Endothelial cell of umbilical vein (primary cell): ENCODE measurements at regions not wholly inside any gene's neighbourhood (a gene's known extent, or its start where the extent isn't known, plus 50 kb on each side); places are given as distances from the start of the nearest gene placed in this dataset.

Experiments
- BruUV-seq: library from RNA; stranded (reverse); fragments of 400-500 nt; replicated peaks from 2 replicates; lab custom pipeline; 2021; lab: Mats Ljungman, UMichigan
- CTCF ChIA-PET: fragments of 300-600, 350-600 bp; sonication (Branson Sonifier 250); formaldehyde crosslinking; loops from one replicate; lab custom pipeline; 2021; ENCODE audit warnings: antibody characterized with exemption, inconsistent platforms; lab: Charles Lee
- POLR2A ChIA-PET: fragments of 300-600, 350-600 bp; sonication (Branson Sonifier 250); formaldehyde crosslinking; loops from one replicate; lab custom pipeline; 2021; ENCODE audit warnings: antibody characterized with exemption, inconsistent platforms; lab: Charles Lee
- DNase-seq: peaks from one replicate; pipeline ENCODE4 v3.0.0-alpha.2; 2011; ENCODE audit warnings: low read depth, low spot score
- FAIRE-seq: peaks from 2 replicates; lab custom pipeline; 2011; peaks lifted over from hg19 to GRCh38; lab: Jason Lieb, UNC
- H2AFZ ChIP-seq: 2 replicates; pipeline ENCODE4 v1.6.0; 2012; ENCODE audit warnings: low read depth, low read length, control low read depth, inconsistent platforms
- H3K27ac ChIP-seq: 2 replicates; pipeline ENCODE4 v1.5.1; 2011; ENCODE audit warnings: low read depth, mild to moderate bottlenecking, control low read depth, low read length, moderate library complexity; ENCODE audit not compliant: insufficient read depth
- H3K27me3 ChIP-seq, 2 experiments: 2 replicates each; pipeline versions ENCODE4 v1.6.0 to v1.6.1; 2011; ENCODE audit warnings: low read length in 2 of 2, mixed read lengths in 1 of 2; ENCODE audit not compliant: control insufficient read depth in 2 of 2, insufficient read depth in 2 of 2
- H3K36me3 ChIP-seq, 2 experiments: 2 replicates in 1 of 2; 3 replicates in 1 of 2; pipeline ENCODE4 v1.5.1; 2011; ENCODE audit warnings: low read length in 2 of 2, mild to moderate bottlenecking in 1 of 2, moderate library complexity in 1 of 2; ENCODE audit not compliant: control insufficient read depth in 2 of 2, insufficient read depth in 2 of 2; ENCODE audit errors: extremely low read depth in 1 of 2
- H3K4me1 ChIP-seq: 3 replicates; pipeline ENCODE4 v1.5.1; 2011; ENCODE audit warnings: mild to moderate bottlenecking, low read length; ENCODE audit not compliant: control insufficient read depth, insufficient read depth; ENCODE audit errors: extremely low read depth
- H3K4me2 ChIP-seq: 2 replicates; pipeline ENCODE4 v1.6.1; 2011; ENCODE audit warnings: low read length, control low read depth, mixed read lengths; ENCODE audit not compliant: insufficient read depth
- H3K4me3 ChIP-seq, 3 experiments: fragments of 200-600 bp in 1 of 3; sonication (generic), shearing (Covaris generic) in 1 of 3; replicated peaks in 1 of 3; 2 replicates each; pipeline ENCODE4 v1.5.1; 2011 to 2016; ENCODE audit warnings: control low read depth in 3 of 3, low read length in 3 of 3, mild to moderate bottlenecking in 2 of 3, inconsistent platforms in 1 of 3, low read depth in 1 of 3, moderate library complexity in 1 of 3; ENCODE audit not compliant: insufficient read depth in 1 of 3
- H3K79me2 ChIP-seq: 2 replicates; pipeline ENCODE4 v1.6.0; 2012; ENCODE audit warnings: low read length, inconsistent platforms; ENCODE audit not compliant: control insufficient read depth, insufficient read depth
- H3K9ac ChIP-seq: replicated peaks from 2 replicates; pipeline ENCODE3; 2011; ENCODE audit warnings: low read length, control low read depth; ENCODE audit not compliant: insufficient read depth; ENCODE audit errors: extremely low read depth
- H3K9me1 ChIP-seq: replicated peaks from 3 replicates; pipeline ENCODE4 v1.6.0; 2011; ENCODE audit warnings: mild to moderate bottlenecking, low read length; ENCODE audit not compliant: control insufficient read depth, insufficient read depth; ENCODE audit errors: extremely low read depth
- H3K9me3 ChIP-seq: replicated peaks from 2 replicates; pipeline ENCODE4 v1.5.1; 2012; ENCODE audit warnings: low read length, inconsistent platforms; ENCODE audit not compliant: control insufficient read depth, insufficient read depth
- H4K20me1 ChIP-seq: replicated peaks from 2 replicates; pipeline ENCODE3; 2011; ENCODE audit warnings: mild to moderate bottlenecking, low read length; ENCODE audit not compliant: control insufficient read depth, insufficient read depth; ENCODE audit errors: extremely low read depth
- EZH2 ChIP-seq: IDR thresholded peaks from 2 replicates; pipeline ENCODE4 v1.6.1; 2012; ENCODE audit warnings: borderline replicate concordance, low read depth, mild to moderate bottlenecking, moderate library complexity, low read length, inconsistent platforms; ENCODE audit not compliant: severe bottlenecking
- FOS ChIP-seq: IDR thresholded peaks from 2 replicates; pipeline ENCODE4 v1.6.1; 2011; ENCODE audit warnings: mild to moderate bottlenecking, low read length, moderate library complexity, borderline replicate concordance; ENCODE audit not compliant: insufficient read depth
- GATA2 ChIP-seq: IDR thresholded peaks from 2 replicates; pipeline ENCODE4 v1.7.0; 2011; ENCODE audit warnings: low read depth, mild to moderate bottlenecking, moderate library complexity, mixed read lengths, low read length; ENCODE audit not compliant: insufficient read length, insufficient read depth
- JUN ChIP-seq: IDR thresholded peaks from 2 replicates; pipeline ENCODE4 v1.6.1; 2011; ENCODE audit warnings: borderline replicate concordance, low read depth; ENCODE audit not compliant: insufficient read length, insufficient read depth
- MYC ChIP-seq: IDR thresholded peaks from one replicate; pipeline ENCODE4 v1.6.1; 2011; ENCODE audit warnings: mild to moderate bottlenecking, low read depth, low read length
- POLR2A ChIP-seq: IDR thresholded peaks from 2 replicates; pipeline ENCODE4 v1.6.1; 2012; ENCODE audit warnings: low read depth, mild to moderate bottlenecking, control low read depth, low read length
- POLR2AphosphoS5 ChIP-seq: IDR thresholded peaks from 2 replicates; pipeline ENCODE4 v1.6.1; 2012; ENCODE audit warnings: low read depth, mild to moderate bottlenecking, control low read depth, low read length, moderate library complexity; ENCODE audit not compliant: insufficient read depth
- dilution Hi-C: fragments of 300-500 bp; cut with MboI; formaldehyde crosslinking; loops from one replicate; pipeline ENCODE4 v1.15.0; 2019; ENCODE audit warnings: low sequenced_read_pairs; ENCODE audit not compliant: extremely low pct_ligation_motif_present
- intact Hi-C: fragments of 100-400 bp; cut with micrococcal nuclease; formaldehyde crosslinking; loops from one replicate; pipeline ENCODE4 v1.10.0; 2022
- TF ChIP-seq, protein P1 (sequence below): IDR thresholded peaks from 2 replicates; pipeline ENCODE4 v1.6.1; 2011; ENCODE audit not compliant: insufficient read depth, insufficient read length
- TF ChIP-seq, protein P2 (sequence below), 2 donors: IDR thresholded peaks; 1 replicate in 1 of 2; 2 replicates in 1 of 2; pipeline ENCODE4 v1.5.1; 2011; ENCODE audit warnings: low read length in 2 of 2, mild to moderate bottlenecking in 2 of 2, moderate library complexity in 2 of 2, control low read depth in 1 of 2, inconsistent platforms in 1 of 2, low read depth in 1 of 2; ENCODE audit not compliant: insufficient read depth in 1 of 2; ENCODE audit errors: extremely low read depth in 1 of 2

DNA sequence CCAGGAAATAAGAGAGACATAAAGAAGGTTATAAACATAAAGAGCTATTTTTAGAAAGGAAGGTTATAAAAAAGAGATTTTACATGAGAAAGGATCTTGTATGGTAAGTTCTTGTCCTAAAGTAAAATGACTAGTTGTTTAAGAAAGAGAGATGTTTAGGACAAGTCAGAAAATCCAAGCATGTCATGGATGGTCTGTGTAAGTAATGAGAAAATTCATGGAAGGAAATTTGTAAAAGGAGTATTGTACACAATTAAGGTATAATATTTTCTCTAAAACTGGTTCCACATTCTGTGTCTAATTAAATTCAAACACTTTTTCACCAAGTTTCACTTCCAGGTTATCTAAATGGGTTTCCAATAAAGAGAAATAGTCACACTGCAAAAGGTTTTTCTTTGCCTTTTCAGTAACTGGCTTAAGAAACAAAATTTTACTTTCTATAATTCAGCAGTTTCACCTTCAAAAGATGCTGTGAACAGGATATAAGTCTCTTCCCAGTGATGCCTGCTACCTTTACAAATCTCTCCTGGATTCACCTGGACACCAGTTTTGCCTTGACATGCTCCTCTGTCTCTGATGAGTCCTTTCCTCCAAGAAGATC is 455.7 kb downstream of the ZIC1 start:
- no peaks in the 10 kb centered on the region for H3K27me3 ChIP-seq
- intact Hi-C loops: no loop called here
- DNase-seq (no peak), FAIRE-seq (no peak)
- BruUV-seq: no TSS peak
- H3K27ac ChIP-seq: no peak overlapping the region
- TF ChIP-seq EZH2 (no peak), POLR2A (no peak), POLR2AphosphoS5 (no peak), JUN (no peak), FOS (no peak), MYC (no peak), GATA2 (no peak)
- TF ChIP-seq, protein P1, sequence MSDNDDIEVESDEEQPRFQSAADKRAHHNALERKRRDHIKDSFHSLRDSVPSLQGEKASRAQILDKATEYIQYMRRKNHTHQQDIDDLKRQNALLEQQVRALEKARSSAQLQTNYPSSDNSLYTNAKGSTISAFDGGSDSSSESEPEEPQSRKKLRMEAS: no peak
- TF ChIP-seq, protein P2, sequence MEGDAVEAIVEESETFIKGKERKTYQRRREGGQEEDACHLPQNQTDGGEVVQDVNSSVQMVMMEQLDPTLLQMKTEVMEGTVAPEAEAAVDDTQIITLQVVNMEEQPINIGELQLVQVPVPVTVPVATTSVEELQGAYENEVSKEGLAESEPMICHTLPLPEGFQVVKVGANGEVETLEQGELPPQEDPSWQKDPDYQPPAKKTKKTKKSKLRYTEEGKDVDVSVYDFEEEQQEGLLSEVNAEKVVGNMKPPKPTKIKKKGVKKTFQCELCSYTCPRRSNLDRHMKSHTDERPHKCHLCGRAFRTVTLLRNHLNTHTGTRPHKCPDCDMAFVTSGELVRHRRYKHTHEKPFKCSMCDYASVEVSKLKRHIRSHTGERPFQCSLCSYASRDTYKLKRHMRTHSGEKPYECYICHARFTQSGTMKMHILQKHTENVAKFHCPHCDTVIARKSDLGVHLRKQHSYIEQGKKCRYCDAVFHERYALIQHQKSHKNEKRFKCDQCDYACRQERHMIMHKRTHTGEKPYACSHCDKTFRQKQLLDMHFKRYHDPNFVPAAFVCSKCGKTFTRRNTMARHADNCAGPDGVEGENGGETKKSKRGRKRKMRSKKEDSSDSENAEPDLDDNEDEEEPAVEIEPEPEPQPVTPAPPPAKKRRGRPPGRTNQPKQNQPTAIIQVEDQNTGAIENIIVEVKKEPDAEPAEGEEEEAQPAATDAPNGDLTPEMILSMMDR (IDR thresholded peaks at IDR 0.05; ENCODE audit: extremely low read depth in 1 of 2, insufficient read depth in 1 of 2, low read depth in 1 of 2, low read length in 2 of 2): no peak
- POLR2A ChIA-PET: no interaction called here
- no peaks in the 10 kb centered on the region for H3K36me3 ChIP-seq
- H3K79me2 ChIP-seq: no peaks in the 10 kb centered on the region
- H3K4me2 ChIP-seq: no peak overlapping the region
- H3K9me1 ChIP-seq: no peaks in the 10 kb centered on the region
- no peak overlapping the region for H2AFZ ChIP-seq
- dilution Hi-C loops: no loop called here
- CTCF ChIA-PET: no interaction called here
- H3K4me3 ChIP-seq: no peak overlapping the region
- H3K4me1 ChIP-seq: no peaks in the 10 kb centered on the region
- H4K20me1 ChIP-seq: no peaks in the 10 kb centered on the region
- H3K9ac ChIP-seq: no peak overlapping the region
- H3K9me3 ChIP-seq: peaks cover 3% of the 10 kb centered on the region
